HK-2 (cell line): ENCODE measurements at regions not wholly inside any gene's neighbourhood (a gene's known extent, or its start where the extent isn't known, plus 50 kb on each side); places are given as distances from the start of the nearest gene placed in this dataset.
A peak's percentile ranks its signal among the peaks of the same experiment; 100 is the strongest.

Source experiments
- DNase-seq: peaks from one replicate; pipeline ENCODE4 v3.0.0-alpha.2; 2018; ENCODE audit not compliant: unreplicated experiment

DNA sequence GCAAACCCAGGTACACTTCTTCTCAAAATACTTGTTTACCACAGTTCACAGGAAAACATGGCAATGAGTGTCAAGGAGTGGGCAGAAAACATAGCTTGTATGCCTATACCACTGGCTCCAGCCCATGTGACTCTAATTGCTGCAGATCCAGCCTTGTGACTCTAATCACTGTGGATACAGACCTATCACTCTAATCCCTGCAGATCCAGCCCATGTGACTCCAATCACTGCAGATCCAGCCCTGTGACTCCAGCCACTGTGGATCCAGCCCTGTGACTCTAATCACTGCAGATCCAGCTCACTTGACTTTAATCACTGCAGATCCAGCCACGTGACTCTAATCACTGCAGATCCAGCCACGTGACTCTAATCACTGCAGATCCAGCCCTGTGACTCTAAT, 366.3 kb upstream of the IRX4 start:
- DNase-seq: no peak

DNA sequence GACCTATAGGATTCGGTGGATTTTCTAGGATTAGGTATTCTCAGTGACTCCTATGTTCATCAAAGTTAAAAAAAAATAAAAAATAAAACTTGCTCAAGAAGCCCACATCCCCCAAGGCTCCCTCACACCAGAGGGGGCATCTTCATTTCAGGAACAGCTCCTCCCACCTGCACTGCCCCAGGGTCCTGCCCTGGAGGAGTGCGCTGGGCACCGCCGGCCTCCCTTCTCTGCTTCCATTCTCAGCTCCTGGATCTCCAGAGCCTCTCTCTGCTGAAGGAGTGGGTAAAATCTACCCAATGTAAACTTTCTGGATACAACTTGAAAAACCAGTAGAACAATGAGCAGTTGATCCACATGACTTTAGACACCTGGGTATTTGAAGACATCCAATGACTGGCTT, 359.8 kb upstream of the IRX4 start:
- no peak for DNase-seq

DNA sequence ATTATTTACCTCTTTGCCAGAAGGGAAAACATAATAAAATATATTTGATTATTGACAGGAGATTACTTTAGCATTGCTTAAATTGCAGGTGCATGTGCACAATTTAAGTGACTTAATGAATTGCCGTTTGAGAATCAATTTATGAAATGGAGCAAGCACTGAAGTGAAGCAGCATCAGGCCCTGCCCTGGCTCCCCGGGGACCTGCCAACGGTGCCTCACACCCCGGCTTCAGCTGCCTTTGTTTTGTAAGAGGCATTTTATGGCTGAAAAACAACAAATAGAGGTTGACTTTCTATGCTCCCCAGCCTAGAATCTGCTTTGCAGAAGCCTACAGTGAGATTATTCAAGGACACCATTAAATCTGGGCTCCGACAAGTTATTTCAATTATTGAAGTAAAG, 359.1 kb upstream of the IRX4 start:
- DNase-seq: no peak

DNA sequence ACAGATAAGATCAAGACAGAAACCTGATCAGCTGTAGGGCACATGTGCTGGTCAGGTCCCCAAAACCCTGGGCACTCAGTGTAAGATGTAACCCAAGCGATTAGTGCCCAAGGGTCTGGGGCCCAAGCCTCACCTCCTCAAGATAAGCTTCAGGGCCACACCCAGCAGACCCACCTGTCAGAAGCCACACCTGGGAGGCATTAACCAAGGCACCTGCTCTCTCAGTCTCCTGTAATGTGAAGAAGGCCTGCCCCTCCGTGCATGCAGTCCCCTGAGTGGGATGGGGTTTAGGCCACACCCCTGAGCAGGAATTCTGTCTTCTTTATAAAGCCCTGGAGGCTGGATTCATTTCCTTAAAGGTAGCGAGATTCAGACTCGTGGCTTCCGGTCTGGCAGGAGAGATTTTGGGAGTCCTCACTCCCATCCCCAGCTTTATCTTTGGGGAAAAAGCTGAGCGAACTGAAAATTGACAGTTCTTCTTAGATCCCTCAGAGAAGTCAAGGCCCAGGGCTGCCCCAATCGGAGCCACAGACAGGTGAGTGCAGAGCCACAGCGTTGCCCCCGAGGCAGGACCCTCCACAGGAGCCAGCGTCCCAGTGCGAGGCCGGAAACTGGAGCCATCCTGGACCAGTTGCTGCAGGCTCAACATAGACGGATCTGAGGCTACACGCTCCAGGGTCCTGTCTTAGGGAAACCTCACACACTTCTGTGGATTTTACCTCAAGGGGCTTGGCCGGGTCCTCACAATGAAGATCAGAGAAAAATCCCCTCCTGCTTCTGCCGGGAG, 357.6 kb upstream of the IRX4 start:
- DNase-seq: no peak

DNA sequence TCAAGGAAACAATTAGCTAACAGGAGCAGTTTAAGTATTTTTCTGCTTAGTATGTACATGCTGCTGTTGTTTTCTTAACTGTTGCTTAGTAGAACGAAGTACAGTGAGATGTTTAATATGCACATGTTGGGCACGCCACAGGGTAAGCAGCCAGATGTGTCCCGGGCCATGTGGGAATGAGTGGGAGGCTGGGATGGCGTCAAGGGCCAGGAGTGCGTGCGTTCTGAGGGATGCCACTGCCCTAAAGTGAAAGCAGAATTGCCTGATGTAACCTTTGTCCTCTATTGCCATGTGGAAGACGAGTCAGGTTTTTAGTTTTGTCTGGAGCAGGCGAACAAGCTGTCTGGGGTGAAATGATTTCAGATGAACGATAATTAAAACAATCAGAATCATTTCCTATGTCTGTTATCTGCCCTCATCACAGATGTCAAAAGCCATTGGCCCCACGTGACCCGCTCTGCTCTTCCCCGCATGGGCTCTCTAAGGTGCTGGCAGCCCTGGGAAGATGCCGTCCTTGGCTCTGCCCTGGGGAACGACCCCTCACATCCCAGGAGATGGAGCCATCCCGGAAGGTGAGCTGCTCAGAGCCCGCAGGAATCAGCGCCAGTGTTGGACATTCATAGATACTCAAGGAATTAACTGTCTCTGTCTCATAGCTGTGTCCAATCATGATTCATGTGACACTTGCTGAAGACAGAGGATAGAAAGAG, 356.6 kb upstream of the IRX4 start:
- DNase-seq: no peak

DNA sequence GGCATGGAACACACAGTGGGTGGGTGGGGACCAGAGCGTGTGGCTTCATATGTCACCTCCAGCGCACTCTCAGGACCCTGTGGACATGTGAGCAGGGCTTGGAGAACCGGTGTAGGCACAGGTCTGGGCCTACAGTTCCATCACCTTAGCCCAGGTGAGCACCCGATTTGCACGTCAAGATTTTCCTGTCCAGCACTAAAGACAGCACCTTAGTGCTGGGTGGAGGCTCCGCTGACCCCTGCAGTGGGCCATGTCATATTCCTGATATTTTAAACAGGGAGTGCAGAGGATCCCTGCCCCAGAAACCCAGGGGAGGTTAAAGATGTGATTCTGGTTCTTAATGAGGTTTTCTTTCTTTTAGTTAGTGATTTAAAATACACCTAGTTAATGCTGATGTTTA, 356.0 kb upstream of the IRX4 start:
- DNase-seq: no peak

DNA sequence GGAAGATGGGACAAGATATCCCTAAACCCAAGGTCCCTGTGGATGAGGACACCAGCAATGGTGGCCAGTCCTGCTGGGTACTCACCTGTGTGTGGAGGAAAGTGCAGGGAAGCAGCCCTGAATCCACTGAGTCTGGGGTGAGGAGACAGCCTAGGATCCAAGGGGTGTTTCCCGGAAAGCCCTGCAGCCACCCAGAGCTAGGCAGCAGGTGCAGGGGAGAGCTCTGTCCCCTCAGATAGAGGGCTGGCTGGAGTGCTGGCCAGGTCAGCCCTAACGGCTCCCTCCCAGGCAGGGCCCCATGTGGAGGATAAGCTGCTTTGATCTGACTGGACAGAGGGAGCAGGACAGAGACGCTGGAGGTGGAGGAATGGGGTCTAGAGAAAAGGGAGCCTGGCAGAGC, 344.7 kb upstream of the IRX4 start:
- DNase-seq: no peak

DNA sequence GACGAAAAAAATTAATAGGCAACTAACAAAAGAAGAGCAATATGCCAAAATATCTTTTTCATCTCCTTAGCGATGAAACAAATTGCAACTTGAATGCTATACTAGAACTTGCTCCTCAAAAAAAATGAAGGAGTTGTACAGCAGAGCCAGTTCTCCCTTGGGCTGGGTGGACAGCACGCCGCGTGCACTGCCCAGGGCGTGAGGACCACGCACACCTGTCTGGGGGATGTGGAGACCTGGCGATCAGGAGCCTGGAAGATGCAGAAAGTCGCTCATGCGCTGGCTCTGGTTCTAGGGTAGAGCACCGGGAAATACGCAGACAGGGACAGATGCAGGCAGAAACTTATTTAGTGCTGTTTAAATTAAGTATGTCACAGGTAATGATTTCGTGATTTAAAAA, 342.0 kb upstream of the IRX4 start:
- DNase-seq: no peak

DNA sequence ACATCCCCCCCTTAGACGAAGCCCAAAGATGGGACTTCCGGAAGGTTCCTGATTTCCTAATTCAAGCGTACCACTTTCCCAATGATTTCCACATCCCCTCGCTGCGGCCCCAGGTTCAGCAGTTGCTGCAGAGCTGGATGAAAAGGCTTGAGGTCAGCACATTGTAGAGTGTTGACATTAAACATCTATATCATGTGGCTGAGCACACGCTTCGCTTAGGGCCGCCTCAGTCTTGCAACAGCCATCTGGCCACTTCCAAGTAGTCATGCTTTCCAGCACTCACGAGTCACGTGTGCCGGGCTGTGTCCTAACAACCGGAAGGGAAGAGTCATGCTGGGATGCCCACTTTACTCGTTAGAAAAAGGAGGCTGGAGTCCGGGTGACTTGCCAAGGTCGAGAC, 340.6 kb upstream of the IRX4 start:
- no peak for DNase-seq

DNA sequence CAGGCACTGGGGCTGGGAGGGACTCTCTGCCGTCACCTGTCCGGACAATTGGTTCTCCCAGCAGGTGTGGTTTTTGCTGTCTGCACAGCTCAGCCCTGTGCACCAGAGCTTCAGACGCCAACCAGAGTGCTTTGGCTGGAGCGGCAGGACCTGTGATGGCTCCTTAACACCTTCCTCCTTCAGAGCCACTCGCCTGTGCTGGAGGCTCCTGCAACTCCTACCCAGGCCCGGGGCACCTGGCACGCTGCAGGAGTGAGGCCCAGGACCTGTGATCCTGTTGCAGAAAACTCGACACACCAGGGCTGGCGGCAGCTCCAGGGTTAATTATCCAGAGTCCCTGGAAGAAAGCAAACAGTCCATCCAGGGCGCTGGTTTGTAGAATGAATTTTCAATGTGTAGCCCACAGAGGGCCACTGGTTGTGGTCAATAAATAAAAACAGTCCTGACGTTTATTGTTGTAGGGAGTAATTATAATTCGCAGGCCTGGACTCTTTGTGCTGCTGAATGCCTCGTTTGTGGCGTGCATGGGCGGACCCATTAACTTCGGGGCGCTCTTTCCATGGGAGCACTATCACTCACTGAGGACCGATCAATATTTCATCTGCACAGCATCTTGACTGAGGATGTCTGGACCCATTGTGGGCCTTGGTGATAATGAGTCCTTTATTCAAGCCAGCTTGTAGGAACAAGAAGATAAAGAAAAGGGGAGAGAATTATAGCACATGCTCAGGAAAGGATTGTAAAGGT, 339.7 kb upstream of the IRX4 start:
- no peak for DNase-seq

DNA sequence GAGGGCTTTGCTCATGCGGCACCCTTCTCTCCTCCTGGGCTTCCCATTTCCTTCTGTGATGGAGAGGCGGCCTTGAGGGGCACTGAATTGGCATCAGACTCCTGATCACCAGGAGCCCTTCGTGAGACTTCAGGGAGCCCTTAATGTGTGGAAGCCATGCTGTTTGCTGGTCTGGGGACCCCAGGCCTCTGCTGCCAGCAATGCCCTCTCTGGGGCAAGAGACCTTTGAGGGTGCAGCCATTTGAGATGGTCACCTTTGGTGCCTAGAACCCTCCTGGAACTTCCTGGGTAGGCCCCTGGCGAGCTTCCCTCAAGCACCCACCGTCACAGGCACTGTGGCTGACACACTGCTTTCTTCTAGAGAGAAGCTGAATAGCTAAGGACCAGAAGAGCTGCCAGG, 338.7 kb upstream of the IRX4 start:
- no peak for DNase-seq

DNA sequence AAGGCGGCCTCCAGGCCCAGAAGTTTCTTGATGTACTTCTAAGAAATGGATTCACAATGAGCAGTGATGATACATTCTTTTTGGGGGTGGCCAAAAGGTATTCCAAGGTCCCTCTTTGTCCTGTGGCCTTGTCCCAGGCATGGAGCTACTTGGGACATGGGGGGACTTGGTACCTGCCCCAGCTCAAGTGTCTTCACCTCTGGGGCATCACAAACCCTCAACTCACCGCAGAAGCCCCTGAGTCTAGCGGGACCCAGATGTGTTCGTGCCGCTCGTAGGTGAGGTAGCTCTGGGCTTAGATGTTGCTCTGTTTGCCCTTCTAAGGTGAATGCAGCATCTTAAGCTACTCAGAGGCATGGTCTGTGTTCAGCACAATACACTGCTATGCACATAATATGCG, 338.0 kb upstream of the IRX4 start:
- no peak for DNase-seq

DNA sequence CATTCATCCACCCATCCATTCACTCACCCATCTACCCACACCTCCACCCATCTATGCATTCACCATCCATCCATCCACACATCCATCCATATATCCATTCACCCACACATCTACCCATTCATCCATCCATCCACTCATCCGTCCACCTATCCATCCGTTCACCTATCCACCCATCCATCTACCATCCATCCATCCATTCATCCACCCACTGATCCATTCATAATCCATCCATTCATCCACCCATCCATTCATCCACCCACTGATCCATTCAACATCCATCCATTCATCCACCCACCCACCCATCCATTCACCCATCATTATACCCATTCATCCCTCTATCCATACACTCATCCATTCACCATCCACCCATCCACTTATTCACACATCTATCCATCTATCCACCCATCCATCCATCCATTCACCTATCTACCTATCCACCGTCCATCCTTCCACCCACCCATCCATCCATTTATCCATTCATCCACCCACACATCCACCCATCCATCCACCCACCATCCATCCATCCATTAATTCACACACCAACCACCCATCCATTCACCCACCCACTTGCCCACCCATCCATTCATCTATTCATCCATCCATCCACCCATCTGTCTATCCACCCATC, 336.5 kb upstream of the IRX4 start:
- no peak for DNase-seq

DNA sequence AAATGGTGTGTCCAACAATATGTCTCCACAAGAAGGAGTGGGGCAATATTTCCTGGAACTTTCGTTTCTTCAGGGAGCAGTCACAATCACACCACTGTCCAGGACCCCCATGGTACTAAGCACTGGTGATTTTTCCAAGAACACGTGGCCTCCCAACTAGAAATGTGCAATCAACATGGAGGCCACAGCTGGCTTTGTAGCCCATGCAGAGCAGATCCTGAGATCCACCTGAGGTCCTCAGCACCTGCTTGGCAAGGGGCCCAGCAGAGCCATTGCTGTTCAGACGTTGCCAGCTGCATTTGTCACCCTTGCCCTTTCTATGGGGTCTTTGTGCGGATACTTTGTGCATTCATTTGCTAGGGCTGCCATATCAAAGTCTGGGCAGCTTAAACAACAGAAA, 334.5 kb upstream of the IRX4 start:
- no peak for DNase-seq

DNA sequence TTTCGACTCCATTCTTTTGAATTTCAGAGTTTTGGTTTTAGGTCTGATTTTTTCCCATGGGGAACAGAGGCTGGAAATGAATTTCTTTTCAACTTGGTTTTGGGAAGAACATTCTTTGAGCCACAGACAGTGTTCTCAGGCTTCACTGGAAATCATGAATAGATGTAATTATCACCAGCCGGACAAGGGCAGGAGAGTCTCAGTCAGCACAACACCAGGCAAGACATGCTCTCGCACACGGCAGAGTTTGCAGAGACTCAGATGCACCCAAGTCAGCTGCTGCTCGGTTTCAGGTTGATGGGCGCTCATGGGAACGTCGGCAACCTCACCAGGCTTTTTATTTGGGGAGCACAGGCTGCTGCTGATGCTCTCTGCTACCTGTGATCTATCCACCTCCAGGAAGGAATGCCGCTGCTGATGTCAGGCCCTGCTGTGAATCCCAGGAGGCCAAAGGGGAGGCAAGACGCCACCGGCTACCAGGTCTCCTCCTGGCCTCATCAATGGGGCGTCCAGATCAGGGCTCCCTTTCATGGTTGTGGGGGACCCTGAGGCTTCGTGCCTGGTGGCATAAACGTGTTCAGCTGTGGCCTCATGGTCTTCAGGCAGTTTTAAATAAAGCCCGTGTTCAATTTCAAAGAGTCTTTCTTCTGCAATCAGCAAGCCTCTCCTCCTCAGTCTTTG, 332.3 kb upstream of the IRX4 start:
- no peak for DNase-seq

DNA sequence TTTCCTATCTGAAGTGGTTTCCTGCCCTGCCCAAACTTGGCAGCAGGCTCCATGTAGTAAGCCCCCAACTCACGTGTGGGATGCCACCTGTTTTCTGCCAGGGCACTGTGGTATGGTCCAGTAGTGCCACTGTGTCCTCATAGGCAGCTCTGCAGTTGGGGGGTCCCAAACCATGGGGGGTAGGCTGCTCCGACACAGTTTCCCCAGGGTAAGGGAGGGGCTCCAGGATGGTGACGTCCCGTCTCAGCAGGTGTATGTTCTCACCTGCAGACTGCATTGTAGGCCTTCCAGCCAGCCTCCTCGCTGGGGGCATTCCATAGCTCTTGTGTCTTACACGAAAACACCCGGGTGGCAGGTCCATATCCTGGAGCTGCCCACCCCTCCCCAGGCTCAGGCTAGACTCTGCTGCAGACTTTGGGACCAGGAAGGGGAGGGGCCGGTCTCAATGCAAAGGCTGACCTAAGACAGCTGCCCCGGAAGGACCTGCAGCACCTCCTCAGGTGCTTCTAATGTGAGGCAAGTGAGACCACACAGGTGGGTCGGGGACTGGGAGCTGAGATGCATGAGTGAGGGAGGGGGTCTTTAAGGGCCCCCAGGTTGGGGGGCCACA, 330.5 kb upstream of the IRX4 start:
- DNase-seq: no peak

DNA sequence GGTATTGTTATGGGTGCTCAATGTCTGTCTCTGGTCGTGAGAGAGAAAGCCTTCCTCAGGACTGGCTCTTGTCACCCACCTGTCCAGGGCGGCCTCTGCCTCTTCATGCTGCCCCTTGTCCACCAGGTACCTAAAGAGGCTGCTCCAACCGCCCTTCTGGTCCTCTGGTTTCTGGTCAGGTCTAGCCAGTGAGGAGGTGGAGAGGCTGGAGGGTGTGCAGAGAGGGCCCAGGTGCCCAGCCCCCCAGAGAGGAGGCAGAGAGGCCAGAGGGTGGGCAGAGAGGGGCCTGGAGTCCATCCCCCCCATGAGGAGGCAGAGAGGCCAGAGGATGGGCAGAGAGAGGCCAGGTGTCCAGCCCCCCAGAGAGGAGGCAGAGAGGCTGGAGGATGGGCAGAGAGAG, 329.8 kb upstream of the IRX4 start:
- DNase-seq: no peak

DNA sequence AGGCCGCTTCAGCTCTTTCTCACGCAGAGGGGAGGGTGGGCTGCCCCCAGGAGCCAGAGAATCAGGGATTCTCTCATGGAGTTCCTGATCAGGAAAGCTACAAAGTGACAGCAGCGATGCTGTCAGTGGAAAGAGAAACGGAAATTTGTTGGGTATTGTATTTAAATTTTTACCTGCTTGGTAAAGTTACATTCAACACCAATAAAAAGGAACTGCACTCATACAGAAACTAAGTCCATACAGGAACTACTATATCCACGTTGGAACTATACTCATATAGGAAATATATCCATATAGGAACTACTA, 325.5 kb upstream of the IRX4 start:
- DNase-seq: no peak

DNA sequence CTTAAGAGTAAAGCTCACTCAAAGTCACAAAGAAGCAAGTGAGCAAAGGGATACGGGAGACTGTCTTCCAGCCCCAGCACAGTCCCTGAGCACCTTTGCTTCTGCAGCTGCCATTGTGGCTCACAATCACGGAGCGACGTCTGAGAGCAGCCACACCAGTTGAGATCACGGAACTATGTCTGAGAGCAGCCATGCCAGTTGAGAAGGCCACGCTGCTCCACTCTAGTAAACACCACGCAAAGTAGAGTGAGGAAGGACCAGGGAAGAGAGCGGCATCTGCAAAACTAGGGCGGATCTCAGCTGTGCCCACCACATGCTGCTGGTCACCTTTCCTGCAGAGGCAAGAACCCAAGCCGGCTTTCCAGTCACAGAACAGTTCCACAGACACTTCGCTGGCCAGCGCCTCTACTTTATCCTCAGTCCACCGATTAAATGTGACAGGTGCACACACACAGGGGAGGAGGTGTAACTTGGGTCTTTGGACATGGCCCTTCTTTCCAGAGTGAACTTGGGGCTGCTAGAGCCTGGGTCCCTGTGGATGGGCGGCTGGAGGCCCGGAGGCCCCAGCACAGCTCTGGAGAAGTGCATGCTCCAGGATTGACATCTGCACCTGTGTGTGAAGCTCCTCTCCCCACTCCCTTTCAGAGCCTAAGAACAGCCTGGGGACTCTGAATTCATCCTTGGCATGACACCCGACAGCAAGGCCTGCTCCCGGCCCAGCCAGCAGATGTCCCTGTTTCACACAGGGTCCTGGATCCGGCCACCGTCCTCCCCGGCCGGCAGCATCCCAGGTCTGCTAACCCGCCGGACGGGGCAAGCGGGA, 324.9 kb upstream of the IRX4 start:
- DNase-seq: peak; percentile 23

DNA sequence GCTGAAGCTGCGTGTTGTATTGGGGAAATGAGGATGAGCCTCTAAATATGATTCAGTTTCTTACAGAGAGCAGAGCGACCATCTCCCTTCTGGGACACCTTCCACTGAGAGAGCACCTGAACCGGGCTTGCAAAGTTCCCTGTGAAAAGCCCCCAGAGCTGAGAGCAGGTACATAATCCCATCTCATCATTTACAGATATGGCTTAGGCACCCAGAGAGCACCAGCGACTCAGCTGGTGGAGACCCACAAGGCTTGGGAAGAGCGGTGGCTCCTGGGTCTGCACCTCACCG, 324.3 kb upstream of the IRX4 start:
- no peak for DNase-seq
